ENCODE measurements at regions not wholly inside any gene's neighbourhood (a gene's known extent, or its start where the extent isn't known, plus 50 kb on each side); places are given as distances from the start of the nearest gene placed in this dataset.
A peak's percentile ranks its signal among the peaks of the same experiment; 100 is the strongest.
"Not testable (repeated sequence)": the region's sequence is repeated elsewhere in the genome, so short reads cannot be mapped to it uniquely, and the experiment has no call there.

DNA sequence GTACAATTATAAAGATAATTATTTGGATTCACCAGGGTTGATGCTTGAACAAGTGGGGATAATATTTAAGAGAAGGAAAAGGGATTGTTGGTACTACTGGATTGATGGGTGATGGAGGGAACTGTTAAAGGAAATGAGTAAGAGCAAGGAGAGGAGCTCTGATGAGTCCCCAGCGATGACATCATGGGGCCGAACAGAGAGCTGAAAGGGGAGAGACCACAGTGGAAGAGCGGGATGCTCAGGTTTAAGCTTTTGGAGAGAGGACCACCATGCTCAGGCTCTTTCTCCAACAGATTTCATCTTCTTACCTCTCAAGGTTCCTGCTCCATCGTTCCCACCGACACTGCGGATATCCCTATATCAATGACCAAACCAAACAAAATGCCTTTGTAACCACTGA is 568.7 kb downstream of the ETS1 start:
- DNase-seq: peak; percentile 46

DNA sequence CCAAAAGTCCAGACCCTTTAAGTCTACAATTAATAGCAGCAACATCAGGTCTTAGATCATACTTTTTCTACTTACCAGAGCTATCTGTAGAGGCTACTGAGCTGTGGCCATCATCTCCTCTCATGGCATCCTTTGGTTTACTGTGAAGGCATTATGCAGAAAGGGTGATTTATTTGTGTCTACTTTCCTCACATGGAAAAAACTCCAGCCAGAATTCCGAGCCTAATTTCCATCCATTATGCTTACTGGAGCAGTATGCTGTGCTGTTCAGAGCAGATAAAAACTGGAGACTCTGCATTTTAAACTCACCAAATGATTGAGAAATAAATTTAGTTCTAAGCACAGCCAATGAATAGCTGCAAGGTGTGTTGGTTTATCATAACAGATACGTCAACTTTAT is 581.8 kb downstream of the ETS1 start:
- DNase-seq: no peak

DNA sequence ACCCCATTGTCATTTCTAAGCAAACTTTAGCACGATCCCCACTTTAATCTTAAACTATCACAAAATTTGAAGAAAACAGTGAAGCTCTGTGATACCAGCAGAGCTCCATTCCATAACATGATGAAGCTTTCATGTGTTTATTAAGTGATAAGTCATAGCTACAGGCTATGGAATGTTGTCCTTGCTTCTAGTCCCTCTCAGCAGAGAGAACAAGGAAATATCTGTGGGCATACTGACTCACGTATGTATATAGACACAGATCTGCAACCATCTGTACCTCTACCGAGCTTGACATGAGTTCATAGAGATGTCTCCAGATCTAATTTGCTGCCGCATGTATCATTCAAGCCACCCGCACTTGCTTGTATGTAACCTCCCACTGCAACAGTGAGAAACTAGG is 588.9 kb downstream of the ETS1 start:
- DNase-seq: peak; percentile 66

DNA sequence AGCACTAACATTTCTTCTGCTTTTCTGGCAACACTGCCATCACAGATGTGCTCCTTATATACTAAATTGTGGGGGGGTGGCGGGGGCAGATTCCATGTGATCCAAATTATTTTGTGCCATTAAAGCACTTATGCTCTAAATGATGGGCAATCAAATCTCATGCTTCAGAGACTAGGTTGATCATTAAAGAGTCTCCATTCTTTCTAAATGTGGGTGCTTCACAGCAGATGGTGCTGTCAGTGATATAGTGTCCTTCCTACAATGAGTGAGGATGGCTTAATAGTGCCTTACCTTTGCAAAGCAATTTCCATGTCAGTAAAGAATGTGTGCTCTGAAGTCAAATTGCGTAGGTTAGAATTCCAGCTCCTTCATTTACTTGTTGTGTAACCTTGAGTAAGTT is 589.8 kb downstream of the ETS1 start:
- DNase-seq: no peak

DNA sequence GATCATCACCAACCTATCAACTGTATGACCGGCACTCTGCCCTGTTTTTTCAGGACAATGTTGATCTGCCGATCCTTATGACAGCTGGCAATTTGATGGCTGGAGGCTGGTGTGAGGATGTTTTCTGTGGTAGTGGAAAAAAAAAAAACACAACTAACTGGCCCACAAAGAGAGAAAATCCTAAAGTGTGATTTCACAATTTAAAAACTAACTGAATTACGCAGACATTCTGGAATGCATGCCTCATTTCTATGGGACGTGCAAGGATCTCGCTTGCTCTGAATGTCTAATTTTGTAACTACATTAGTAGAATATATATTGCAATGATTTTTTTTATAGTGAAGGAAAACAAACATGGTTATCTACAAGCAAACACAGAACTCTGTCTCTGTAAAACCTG is 590.5 kb downstream of the ETS1 start:
- peak; percentile 67 for DNase-seq

DNA sequence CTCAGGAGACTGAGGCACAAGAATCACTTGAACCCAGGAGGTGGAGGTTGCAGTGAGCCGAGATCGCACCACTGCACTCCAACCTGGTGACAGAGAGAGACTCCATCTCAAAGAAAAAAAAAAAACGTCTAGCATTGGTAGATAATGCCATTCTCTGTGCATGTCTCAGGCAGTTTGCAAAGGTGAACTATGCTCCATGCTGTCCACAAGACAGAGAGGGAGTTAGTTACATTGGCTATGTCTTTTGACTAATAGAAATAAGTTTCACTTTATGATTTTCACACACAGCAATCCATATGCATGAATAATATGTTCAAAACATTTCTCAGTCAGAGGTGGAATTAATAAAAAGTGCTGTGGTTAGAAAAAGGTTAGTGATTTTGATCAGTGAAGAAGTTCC is 591.4 kb downstream of the ETS1 start:
- DNase-seq: peak; percentile 36

DNA sequence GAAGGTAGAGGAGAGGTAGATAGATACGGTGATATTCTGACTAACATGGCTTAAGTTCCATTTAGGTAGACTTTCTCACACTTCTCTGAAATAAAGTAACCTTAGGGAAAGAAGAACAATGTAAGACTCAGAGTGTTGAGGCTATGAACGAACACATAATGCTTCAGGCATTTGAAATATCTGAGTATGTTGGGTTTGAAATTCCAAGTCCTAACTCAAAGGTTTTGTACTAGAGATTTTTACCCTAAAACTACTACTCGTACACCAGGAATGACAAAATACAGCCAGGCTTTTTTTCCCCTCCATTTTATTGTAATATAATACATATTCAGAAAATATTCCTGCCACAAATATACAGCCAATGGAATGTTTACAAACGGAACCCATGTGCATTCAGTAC is 592.6 kb downstream of the ETS1 start:
- peak; percentile 88 for DNase-seq

DNA sequence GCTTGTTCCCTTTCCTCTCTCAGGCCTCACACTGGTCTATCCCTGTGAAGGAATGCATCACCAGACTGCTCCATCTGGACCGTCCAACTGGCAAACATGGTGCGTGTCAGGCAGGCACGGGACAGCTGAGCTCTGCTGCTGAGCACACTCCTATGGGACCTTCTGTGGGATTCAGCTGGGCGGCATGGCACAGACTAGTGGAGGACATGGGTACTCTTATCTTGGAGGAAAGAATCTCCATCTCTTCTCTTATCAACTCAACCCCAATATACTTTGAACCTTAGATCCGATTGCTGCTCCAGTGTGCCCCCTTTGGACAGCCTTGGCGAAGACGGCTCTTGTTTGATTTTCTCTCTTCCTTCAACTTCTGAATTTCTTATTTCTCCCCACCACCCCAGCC is 593.6 kb downstream of the ETS1 start:
- no peak for DNase-seq

DNA sequence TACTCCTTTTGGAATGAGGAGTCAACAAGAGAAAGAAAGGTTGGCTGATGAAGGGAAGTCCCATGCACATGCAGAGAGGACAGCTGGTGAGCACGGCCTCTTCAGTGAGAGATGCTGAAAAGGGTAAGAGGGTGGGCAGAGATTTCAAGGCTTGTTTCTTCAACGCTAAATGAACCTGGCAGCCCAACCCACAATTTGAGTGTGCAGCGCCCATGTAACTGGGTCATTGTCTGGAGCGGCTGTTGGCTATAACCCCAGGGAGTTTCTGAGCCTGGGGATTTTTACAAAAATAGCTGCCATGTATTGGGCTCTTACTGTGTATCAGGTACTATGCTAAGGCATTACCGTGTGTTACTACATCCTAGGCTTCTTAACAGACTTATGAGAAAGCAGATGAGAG is 594.1 kb downstream of the ETS1 start:
- no peak for DNase-seq

DNA sequence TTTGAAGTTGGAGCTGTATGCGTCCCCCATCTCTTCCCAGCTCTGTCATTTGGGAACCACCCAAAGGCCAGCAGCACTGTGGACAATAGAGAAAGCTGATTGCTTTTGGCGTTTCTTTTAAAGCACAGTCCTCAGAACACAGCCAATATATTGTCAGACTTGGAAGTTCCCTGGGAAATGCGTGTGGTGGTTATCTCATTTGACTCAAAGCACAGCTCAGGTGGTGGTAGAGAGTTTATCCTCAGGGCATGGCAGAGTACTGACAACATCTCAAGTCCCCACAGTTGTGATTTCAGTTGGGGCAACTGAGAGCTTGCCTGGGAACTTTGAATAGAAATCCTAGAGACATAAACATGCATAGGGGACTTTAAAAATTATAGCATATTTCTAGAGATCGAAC is 601.3 kb downstream of the ETS1 start:
- no peak for DNase-seq

DNA sequence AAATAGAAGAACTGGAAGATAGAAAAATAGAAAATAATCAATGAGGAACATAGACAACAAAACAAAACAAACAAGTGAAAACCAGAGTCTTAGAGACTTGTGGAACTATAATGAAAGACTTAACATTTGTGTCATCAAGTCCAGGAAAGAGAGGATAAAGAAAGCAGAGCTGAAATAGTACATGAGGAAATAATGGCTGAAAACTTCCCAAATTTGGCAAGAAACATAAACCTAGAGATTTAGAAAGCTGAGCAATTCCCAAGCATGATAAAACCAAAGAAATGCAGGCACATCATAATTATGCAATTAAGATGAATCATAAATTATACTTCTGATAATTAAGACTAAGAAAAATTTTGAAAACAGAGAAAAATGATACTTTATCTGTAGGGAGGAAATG is 614.5 kb downstream of the ETS1 start:
- DNase-seq: no peak

DNA sequence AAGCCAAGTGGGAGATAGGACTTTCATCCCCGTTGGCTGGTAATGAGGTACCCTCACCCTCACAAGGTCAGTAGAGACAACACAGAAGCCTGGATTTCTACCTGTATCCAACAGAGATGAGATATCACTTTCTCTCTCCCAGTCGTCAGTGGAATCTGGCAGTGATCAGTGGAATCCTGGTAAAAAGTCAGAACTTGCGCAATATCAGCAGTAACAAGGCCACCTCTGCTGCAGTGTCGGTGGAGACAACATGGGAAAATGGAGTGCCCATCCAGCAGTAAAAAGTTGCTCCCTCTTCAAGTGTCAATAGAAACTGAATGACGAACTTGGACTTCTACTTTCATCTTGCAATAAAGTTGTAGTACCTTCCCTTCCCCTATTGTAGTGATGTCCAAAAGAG is 615.9 kb downstream of the ETS1 start:
- no peak for DNase-seq

DNA sequence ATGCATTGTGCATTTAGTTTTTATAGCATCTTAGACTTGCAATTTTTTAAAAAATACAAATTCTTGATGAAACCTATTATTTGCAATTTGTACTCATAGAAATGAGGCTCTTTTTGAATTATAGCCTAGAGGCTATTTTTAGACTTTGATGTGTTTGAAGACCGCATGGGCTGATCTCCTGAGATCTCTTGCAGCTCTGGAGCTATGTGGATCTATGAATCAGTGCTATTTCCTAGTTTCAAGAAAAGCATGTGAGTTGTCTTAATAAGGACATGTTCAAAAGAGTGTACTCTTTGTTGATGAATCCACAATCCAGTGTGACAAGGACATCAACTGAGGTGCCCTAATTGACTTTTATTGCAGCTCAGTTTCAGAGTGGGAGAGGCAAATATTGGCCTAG is 620.5 kb downstream of the ETS1 start:
- DNase-seq: no peak

DNA sequence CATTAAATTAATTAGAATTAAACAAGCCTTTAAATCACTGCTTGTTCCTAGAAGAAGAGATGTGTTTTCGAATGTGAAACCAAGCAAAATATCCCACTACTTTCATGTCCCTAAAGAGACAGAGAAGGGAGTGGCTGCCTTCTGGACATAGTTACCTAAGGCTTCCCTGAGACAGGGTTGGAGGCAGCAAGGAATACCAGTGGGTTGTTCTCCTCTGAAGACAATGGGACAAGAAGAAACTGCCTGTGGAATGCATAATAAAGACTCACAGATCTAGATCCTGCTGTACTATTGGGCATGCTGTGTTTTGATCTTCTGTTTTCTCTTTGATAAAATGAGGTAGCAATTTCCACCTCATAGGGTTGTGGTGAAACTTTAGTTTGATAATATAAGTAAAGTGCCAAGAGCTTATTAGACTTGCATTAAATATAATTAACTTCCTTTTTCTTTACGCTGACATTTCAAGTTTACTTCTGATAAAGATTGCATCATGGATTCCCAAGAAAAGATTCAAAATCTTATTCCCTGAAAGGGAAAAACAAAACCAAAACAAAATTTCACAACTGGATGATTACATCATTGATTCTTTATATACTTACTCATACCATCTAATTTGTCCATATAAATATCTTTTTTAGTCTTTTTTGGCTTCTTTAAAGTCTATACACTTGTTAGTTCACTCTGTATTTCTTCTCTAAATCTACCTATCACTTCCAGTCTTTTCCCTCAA is 621.3 kb downstream of the ETS1 start:
- DNase-seq: no peak

DNA sequence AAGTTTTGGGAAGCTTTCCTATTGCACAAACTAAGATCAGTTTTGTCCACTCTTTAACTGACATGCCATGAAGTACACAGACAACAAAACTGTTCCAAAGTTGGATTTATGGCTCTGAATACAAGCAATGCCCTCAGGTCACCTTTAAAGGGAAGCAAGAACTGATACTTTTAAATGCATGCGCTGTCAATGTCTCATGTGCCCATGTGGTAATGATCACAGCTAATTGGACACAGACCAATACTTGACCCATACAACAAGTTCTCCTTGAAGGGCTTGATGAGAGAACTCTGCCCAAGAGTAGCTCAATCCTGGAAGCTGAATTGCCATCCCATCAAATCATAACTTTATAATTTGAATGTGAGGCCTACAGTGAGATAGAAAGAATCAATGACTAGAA is 624.9 kb downstream of the ETS1 start:
- no peak for DNase-seq

DNA sequence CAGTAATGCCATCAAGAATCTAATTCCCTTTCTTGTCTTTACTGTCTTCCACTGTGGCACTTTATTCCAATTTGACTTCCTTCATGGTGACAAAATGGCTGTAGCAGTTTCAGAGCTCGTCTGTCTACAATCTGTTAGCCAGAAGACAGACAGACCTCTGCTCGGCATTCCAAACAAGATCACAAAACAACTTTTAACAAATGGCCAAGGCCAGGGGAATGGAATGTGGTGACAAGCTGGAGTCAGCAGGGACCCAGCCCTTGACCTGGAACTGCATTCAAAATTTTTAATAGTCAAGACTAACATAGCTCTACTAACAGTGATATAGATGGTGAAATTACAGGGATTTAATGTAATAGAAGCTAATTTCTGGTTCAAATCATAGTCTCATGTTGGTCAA is 637.2 kb downstream of the ETS1 start:
- DNase-seq: no peak

DNA sequence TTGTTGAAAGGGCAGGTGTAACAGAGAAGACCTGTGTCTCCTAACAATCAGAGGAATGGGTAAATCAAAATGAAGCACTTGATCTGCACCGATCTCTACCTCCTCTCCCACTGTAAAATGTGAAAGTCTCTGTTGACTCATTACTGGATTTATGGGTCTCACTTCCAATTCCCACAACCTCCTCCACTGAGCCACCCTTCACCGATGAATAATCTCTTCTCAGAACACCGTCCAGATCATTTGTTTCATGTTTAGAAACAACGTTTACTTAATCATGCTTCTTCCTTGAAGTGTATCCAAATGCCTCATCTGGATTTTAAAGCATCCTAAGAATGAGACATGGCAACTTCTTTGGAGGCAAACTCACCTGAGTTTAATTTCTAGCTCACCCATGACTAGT is 643.6 kb downstream of the ETS1 start:
- DNase-seq: no peak

DNA sequence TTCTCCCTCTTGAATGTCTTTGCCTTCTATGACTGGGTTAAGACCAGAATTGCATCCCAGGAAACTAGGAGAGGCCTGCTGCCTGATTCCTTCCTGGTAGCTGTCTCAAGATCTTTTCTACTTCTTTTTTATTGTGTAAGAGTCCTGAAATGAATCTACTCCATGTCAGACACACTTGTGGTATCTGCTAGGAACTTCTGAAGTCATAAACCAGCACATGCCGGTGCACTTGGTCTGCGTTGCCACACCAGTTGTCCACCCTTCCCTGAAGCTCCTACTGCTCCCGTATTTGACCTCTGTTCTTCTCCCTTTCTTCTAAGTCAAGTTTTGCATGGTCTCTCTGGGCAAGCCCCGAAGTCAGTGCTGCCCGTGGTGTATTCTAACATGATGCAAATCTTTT is 644.2 kb downstream of the ETS1 start:
- DNase-seq: no peak

DNA sequence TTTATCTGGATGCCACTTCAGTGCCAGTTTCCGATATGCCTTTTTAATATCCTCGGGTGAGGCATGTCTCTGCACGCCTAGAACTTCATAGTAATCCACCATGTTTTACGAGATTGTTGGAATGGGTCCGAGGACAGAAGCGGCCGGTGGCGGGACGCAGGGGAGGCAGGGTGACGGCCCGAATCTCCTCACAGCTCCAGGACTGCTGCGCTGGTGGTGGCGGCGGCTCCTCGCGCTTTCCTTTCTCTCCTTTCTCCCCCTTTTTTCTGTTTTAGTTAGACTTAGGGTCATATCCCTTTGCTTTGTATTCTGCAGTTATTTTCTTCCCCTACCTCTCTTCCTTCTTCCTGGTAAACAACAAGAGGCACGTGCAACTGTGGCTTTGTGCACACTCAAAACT is 645.8 kb downstream of the ETS1 start:
- DNase-seq: not testable (repeated sequence)

DNA sequence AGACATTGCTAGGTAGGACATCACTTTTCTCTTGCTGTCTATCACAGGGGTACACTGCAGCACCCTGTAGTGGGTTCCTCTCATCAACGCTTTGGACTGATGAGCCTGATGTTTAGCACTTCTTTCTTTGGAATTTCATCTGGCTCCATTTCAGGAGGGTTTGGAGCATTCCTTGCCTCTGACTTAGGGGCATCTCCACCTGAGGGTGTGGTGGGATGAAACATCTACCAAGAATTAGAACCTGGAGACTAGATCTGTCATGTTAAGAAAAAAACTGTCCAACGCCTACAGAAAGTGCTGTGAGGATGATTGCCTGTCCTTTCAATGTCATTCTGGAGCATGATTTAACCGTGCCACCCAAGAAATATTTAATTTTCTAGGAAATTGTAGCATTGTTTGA is 648.4 kb downstream of the ETS1 start:
- DNase-seq: no peak

DNA sequence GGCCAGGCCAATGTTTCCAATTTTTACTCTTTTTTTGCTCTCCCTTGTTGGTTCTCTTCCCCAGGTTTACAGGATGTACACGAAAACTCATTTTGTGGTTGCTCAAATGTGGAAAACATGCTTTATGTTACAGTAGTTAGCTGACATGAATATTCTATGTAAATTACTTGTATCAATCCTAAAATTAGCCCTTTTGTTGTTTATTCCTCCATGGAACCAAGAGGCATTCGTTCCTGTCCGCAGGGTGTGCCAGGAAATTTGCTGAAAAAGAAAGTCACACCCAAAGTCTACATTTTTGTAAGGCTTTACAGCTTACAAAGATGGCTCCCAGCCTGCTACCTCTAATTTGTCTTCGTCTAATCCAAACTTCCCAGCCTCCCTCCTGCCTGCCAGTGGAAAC is 652.3 kb downstream of the ETS1 start:
- DNase-seq: no peak

DNA sequence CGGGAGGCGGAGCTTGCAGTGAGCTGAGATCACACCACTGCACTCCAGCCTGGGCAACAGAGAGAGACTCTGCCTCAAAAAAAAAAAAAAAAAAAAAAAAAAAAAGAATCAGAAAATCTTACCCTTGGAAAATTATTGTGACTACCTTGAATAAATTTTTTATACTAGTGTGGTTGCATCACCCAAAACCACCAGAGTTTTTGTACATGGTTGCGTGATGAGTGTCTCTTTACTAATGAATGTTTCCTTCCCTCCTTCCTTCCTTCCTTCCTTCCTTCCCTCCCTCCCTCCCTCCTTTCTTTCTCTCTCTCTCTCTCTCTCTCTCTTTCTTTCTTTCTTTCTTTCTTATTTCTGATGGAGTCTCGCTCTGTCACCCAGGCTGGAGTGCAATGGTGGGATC is 653.4 kb downstream of the ETS1 start:
- not testable (repeated sequence) for DNase-seq

DNA sequence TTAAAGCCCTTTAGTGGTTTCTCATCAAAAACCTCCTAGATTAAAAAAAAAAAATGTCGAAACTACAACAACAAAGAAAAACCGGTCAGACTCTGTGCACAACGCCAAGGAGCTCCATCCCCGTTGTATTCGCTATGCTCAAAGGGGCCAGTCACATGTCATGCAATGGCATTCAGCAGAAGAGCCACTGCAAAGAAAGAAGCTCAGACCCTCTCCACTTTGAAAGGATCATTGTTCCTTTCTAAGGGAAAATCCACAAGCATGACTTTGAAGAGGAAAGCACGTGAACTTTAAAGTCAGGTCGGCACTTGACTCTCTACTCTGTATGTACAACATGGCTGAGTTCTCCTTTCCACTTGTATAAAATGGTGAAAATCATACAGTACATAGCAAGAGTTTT is 655.6 kb downstream of the ETS1 start:
- DNase-seq: no peak

DNA sequence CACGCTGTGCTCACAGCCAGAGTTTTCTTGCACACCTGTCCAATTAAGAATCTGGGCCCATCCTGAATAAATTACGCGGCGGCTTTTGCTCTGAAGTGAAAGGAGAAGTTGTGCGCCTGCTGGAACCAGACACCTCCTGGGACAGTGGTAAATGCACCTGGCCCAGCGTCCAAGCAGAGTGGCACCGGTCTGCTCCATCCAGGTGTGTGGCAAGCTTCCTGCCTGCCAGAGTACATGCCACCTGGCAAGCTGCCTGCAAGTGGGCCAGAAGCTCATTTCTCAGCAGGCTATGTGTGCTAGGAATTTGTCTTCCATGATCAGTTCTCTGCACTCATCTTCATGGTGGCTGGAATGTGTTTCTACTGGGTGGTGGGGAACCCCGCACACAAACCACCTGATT is 660.6 kb downstream of the ETS1 start:
- no peak for DNase-seq

DNA sequence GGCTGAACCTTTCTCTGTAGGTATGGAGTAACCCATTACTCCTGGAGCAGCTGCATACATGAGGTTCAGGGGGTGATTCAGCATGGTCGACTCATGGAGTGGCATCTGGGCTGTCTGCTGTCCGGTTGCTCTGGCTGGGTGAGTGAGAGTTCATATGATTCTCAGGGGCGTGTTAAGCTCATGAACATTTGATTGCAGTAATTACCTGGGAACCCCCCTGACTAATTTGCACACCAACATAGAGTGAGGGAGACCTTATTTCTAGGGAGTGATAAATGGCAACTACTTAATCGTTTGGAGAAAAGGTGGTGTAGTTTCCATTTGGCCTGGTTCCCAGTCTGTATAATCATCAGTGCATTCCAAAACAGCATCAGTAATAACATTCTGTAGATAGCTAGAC is 661.9 kb downstream of the ETS1 start:
- DNase-seq: peak; percentile 62
